22Rv1 (cell line): ENCODE measurements at regions not wholly inside any gene's neighbourhood (a gene's known extent, or its start where the extent isn't known, plus 50 kb on each side); places are given as distances from the start of the nearest gene placed in this dataset.

Source experiments
- CTCF ChIP-seq: fragments of 450-650 bp; IDR thresholded peaks from 2 replicates; pipeline ENCODE4 v1.5.1; 2017; ENCODE audit warnings: mild to moderate bottlenecking
- ZFX ChIP-seq: fragments of 450-650 bp; IDR thresholded peaks from 2 replicates; pipeline ENCODE4 v1.6.1; 2017; ENCODE audit warnings: antibody characterized with exemption, borderline replicate concordance

GRCh38 chr20:19812056-19812455, 54.0 kb downstream of the RIN2 start:
- no peak for TF ChIP-seq CTCF
- no peak for TF ChIP-seq ZFX
